Heart right ventricle (tissue), 16 donors: ENCODE measurements at regions not wholly inside any gene's neighbourhood (a gene's known extent, or its start where the extent isn't known, plus 50 kb on each side); places are given as distances from the start of the nearest gene placed in this dataset.

Experiments used
- ATAC-seq, 8 donors: fragments of 200-7000 bp; cut with Tn5 transposase; one replicate each; pipeline ENCODE4 v1.9.1; 2020; ENCODE audit warnings: mild to moderate bottlenecking in 8 of 8, moderate library complexity in 8 of 8, moderate number of reproducible peaks in 1 of 8
- DNase-seq, 2 donors: peaks; one replicate each; pipeline ENCODE4 v3.0.0-alpha.2; 2020
- H3K27ac ChIP-seq, 10 donors: fragments of 200-600 bp; sonication (generic) in 2 of 10; one replicate each; pipeline versions ENCODE4 v1.5.0 to v1.8.0; 2020 to 2022; ENCODE audit warnings: mild to moderate bottlenecking in 3 of 10
- H3K27me3 ChIP-seq, 7 donors: fragments of 200-600 bp; one replicate each; pipeline ENCODE4 v1.8.0; 2021 to 2022; ENCODE audit warnings: mild to moderate bottlenecking in 2 of 7
- H3K36me3 ChIP-seq, 9 donors: fragments of 200-600 bp; sonication (generic) in 1 of 9; one replicate each; pipeline versions ENCODE4 v1.5.0 to v1.8.0; 2020 to 2022; ENCODE audit warnings: mild to moderate bottlenecking in 2 of 9
- H3K4me1 ChIP-seq, 9 donors: fragments of 200-600 bp; sonication (generic) in 1 of 9; one replicate each; pipeline versions ENCODE4 v1.5.0 to v1.8.0; 2020 to 2022; ENCODE audit warnings: mild to moderate bottlenecking in 4 of 9
- H3K4me3 ChIP-seq, 10 donors: fragments of 200-600 bp; sonication (generic) in 2 of 10; one replicate each; pipeline versions ENCODE4 v1.5.0 to v1.8.0; 2020 to 2022; ENCODE audit warnings: mild to moderate bottlenecking in 7 of 10, moderate library complexity in 2 of 10
- H3K9me3 ChIP-seq, 11 donors: fragments of 200-600 bp in 10 of 11; sonication (generic) in 2 of 11; one replicate each; pipeline versions ENCODE4 v1.5.0 to v1.8.0; 2013 to 2022; ENCODE audit warnings: mild to moderate bottlenecking in 2 of 11, control low read depth in 1 of 11, moderate library complexity in 1 of 11
- CTCF ChIP-seq, 9 donors: fragments of 200-600 bp; sonication (generic) in 2 of 9; IDR thresholded peaks; one replicate each; pipeline versions ENCODE4 v1.5.0 to v1.8.0; 2021 to 2022; ENCODE audit warnings: antibody characterized with exemption in 9 of 9, mild to moderate bottlenecking in 5 of 9, moderate library complexity in 1 of 9
- WGBS, 2 donors: extraction: QIAGEN DNeasy Blood & Tissue Kit; methylation state at CpG; one replicate each; pipeline ENCODE4 v1.1.7; 2013; ENCODE audit warnings: inconsistent platforms in 1 of 2; 5-methylcytosine and 5-hydroxymethylcytosine counted together
- intact Hi-C, 10 donors: fragments of 100-400 bp; cut with DNase I; formaldehyde crosslinking; loops; one replicate each; pipeline versions ENCODE4 v1.11.1 to v1.14.2; 2022
- donor health status: Arrhythmogenic right ventricular cardiomyopathy.
- donor health status: ischemic (EF 13 %, LVEDD 7.1; RV severe dilation, severe dysfunction).
- donor health status: healthy with polysubstance abuse.
- donor health status: DM: no; HTN: yes; CAD: no.
- donor health status: DM: no; HTN: no; CAD: no.
- donor health status: ischemic (EF 25% LVEDD 6.9; RV normal size, moderate dysfunction).
- donor health status: ischemic (EF 25% LVEDD 5.7; RV mildly dilated, moderate dysfunction).
- donor health status: healthy.
- donor health status: DM: yes; HTN: yes; CAD: no.
- donor health status: Ischemic cardiomyopathy.
- donor health status: ischemic (EF 35%, LVEDD 5.7; RV mildly dilated, moderate dysfunction).
- donor health status: nonischemic (EF 11% LVEDD 7.7; RV severe dilation, severe dysfunction).
- donor health status: DM: yes; HTN: yes; CAD: no.
- donor health status: PGD.
- donor health status: ischemic (EF 29% LVEDD 5.4; RV normal size, mild dysfunction).
- donor health status: nonischemic (EF 23%, LVEDD 6.1; RV moderate dilation, normal function).

GRCh38 chr16:9645911-9646310 lies 536.3 kb downstream of the GRIN2A start:
- ATAC-seq (no peak), DNase-seq (no peak)
- H3K4me1 ChIP-seq = no peaks in the 10 kb centered on the region
- TF ChIP-seq CTCF (IDR thresholded peaks at IDR 0.05) = no peak
- no peaks in the 10 kb centered on the region for H3K36me3 ChIP-seq
- 70 to 71% methylated on average over 3 of the region's 3 CpGs for WGBS, 2 donors
- intact Hi-C loops = loop anchor here in 7 of 10 donors (5.0 to 10.0 kb wide), 4 partner anchors 379 to 539 kb away; partner anchors contain the start of gene GRIN2A (in 6 of the 7)
- peaks cover 0 to 16% (median 0%) of the 10 kb centered on the region in 7 donors for H3K27me3 ChIP-seq
- no peak overlapping the region for H3K27ac ChIP-seq
- H3K9me3 ChIP-seq = no peaks in the 10 kb centered on the region
- no peak overlapping the region for H3K4me3 ChIP-seq

DNA sequence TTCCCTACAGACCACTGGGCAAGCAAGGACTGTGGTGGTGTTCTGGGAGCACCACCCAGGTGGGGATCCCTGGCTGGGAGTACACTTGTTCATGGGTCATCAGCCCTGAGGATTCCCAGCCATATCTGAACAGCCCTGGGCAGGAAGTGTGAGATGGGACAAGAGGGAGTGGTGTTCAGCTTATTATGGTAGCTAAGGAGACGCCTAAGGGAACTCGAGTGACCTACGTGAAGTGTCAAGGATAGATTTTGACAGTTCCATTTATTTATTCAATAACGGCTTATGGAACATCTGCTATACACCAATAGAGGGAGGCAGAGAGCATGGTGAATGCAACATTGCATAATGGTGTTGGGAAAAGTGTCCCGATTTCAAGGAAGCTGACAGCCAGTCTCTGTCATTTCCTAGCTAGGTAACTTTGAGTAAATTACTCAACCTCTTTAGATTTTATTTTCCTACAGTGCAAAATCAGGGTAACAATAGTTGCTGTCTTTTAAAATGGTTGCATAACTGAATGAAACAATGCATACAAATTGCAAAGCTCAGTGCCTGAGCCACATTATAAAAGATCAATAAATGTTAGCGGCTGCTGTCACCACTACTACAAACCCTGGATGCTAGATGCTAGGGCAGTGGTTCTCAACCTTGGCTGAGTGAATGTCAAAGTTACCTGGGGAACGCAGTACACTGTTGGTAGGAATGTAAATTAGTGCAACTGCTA lies 534.1 kb downstream of the GRIN2A start:
- Histone ChIP-seq H3K9me3 (no peaks in the 10 kb centered on the region), H3K27me3 (peaks cover 0 to 9% (median 0%) of the 10 kb centered on the region in 7 donors), H3K4me3 (no peak overlapping the region), H3K27ac (no peak overlapping the region), H3K4me1 (no peaks in the 10 kb centered on the region), H3K36me3 (no peaks in the 10 kb centered on the region)
- WGBS, 2 donors = 27 to 28% methylated on average over 7 of the region's 7 CpGs
- ATAC-seq (peak in 5 of 8 donors; percentile 35 to 94 (median 48)), DNase-seq (peak in 1 of 2 donors; percentile 13)
- peak; percentile 60 to 80 (median 68) for TF ChIP-seq CTCF (IDR thresholded peaks at IDR 0.05)
- intact Hi-C loops = loop anchor here in 8 of 10 donors (2.0 to 10.0 kb wide), 5 partner anchors 377 to 537 kb away; partner anchors contain the start of gene GRIN2A (in 6 of the 8)

DNA sequence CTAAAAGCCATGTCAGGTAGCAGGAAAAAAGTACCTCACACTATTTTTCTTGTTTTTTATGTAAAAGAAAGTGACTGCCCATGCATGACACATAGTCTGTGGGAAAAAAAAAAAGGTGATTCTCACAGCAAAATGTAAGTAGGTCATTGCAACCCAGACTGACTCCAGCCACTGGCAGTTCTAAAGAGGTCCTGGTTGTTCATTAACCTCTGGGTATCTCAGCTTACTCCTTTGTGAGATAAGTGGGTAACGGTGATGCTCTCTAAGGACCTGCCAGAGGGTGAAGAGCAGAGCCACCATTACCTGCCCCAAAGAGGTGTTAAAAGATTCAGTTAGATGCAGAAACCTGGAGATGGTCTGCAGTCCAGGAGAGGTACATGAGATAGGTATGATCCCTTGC lies 531.9 kb downstream of the GRIN2A start:
- no peaks in the 10 kb centered on the region for H3K4me1 ChIP-seq
- no peak overlapping the region for H3K27ac ChIP-seq
- WGBS, 2 donors = 38 to 56% methylated on average over 1 of the region's 1 CpG
- DNase-seq (no peak), ATAC-seq (no peak)
- H3K27me3 ChIP-seq = peaks cover 0 to 9% (median 0%) of the 10 kb centered on the region in 7 donors
- H3K4me3 ChIP-seq = no peak overlapping the region
- no peaks in the 10 kb centered on the region for H3K9me3 ChIP-seq
- no peaks in the 10 kb centered on the region for H3K36me3 ChIP-seq
- intact Hi-C loops = loop anchor here in 1 of 10 donors (10.0 kb wide), 2 partner anchors 385 to 535 kb away; partner anchors contain the start of gene GRIN2A
- no peak for TF ChIP-seq CTCF (IDR thresholded peaks at IDR 0.05)

GRCh38 chr16:9655051-9655450 lies 527.2 kb downstream of the GRIN2A start:
- Histone ChIP-seq H3K27me3 (peaks cover 0 to 29% (median 9%) of the 10 kb centered on the region in 7 donors), H3K4me3 (no peak overlapping the region), H3K4me1 (no peaks in the 10 kb centered on the region), H3K9me3 (peaks cover 0 to 2% (median 0%) of the 10 kb centered on the region in 11 donors), H3K27ac (no peak overlapping the region), H3K36me3 (no peaks in the 10 kb centered on the region)
- intact Hi-C loops = loop anchor here in 1 of 10 donors (10.0 kb wide), 2 partner anchors 380 to 530 kb away; partner anchors contain the start of gene GRIN2A
- no peak for TF ChIP-seq CTCF (IDR thresholded peaks at IDR 0.05)
- DNase-seq (no peak), ATAC-seq (no peak)
- 70 to 78% methylated on average over 5 of the region's 5 CpGs for WGBS, 2 donors
